Testis (tissue), 2 donors: ENCODE measurements at regions not wholly inside any gene's neighbourhood (a gene's known extent, or its start where the extent isn't known, plus 50 kb on each side); places are given as distances from the start of the nearest gene placed in this dataset.
A peak's percentile ranks its signal among the peaks of the same experiment; 100 is the strongest.

Source experiments
- DNase-seq: peaks from one replicate; pipeline ENCODE4 v3.0.0-alpha.2; 2019
- H3K27ac ChIP-seq, 2 donors: fragments of 200-600 bp; sonication (generic); one replicate each; pipeline ENCODE4 v1.5.1; 2019
- H3K27me3 ChIP-seq: fragments of 200-600 bp; sonication (generic); one replicate; pipeline ENCODE4 v1.5.1; 2019
- H3K36me3 ChIP-seq: fragments of 200-600 bp; sonication (generic); one replicate; pipeline ENCODE4 v1.5.1; 2017; ENCODE audit warnings: low read depth; ENCODE audit errors: missing control alignments
- H3K4me1 ChIP-seq: fragments of 200-600 bp; sonication (generic); one replicate; pipeline ENCODE4 v1.5.1; 2019
- H3K4me3 ChIP-seq, 2 donors: fragments of 200-600 bp; sonication (generic); one replicate each; pipeline ENCODE4 v1.5.1; 2017 to 2019
- H3K9me3 ChIP-seq: fragments of 200-600 bp; sonication (generic); one replicate; pipeline ENCODE4 v1.5.1; 2017
- POLR2A ChIP-seq: fragments of 450-650 bp; IDR thresholded peaks from one replicate; pipeline ENCODE4 v1.6.1; 2017; ENCODE audit warnings: antibody characterized with exemption, mild to moderate bottlenecking, moderate library complexity
- WGBS, 2 donors: methylation state at CpG; one replicate each; pipeline ENCODE4 v1.1.5; 2018; 5-methylcytosine and 5-hydroxymethylcytosine counted together
- intact Hi-C: fragments of 100-400 bp; cut with DNase I; formaldehyde crosslinking; loops from one replicate; pipeline ENCODE4 v1.15.1; 2023; ENCODE audit warnings: low total_unique reads
- TF ChIP-seq, protein P1 (sequence below), 3 experiments: fragments of 450-650 bp in 2 of 3; fragments of 200-600 bp in 1 of 3; sonication (generic) in 1 of 3; IDR thresholded peaks; one replicate each; pipeline ENCODE4 v1.5.1; 2016 to 2019; ENCODE audit warnings: antibody characterized with exemption in 3 of 3, mild to moderate bottlenecking in 2 of 3, moderate library complexity in 1 of 3

DNA sequence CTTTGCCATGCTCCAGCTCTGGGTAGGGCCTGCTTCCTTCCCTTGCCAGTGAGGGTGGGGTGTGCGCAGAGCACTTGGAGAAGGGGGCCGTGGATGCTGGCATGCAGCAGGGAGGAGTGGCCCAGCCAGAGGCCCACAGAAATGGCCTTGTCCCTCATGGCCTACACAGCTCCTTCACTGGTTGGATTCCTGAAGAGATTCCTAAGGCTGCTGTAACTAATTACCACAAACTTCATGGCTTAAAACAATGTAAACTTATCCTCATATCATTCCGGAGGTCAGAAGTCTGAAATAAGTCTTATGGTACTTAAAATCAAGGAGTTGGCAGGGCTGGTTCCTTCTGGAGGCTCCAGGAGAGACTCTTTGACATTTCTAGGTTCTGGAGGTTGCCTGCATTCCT is 195.2 kb downstream of the GLI2 start:
- DNase-seq = no peak
- Histone ChIP-seq H3K27ac (no peak overlapping the region), H3K9me3 (no peaks in the 10 kb centered on the region), H3K27me3 (no peaks in the 10 kb centered on the region), H3K4me1 (peaks cover 36% of the 10 kb centered on the region), H3K36me3 (no peaks in the 10 kb centered on the region), H3K4me3 (no peak overlapping the region)
- WGBS, 2 donors = 87 to 96% methylated on average over 3 of the region's 3 CpGs
- no peak for TF ChIP-seq POLR2A
- TF ChIP-seq, protein P1, sequence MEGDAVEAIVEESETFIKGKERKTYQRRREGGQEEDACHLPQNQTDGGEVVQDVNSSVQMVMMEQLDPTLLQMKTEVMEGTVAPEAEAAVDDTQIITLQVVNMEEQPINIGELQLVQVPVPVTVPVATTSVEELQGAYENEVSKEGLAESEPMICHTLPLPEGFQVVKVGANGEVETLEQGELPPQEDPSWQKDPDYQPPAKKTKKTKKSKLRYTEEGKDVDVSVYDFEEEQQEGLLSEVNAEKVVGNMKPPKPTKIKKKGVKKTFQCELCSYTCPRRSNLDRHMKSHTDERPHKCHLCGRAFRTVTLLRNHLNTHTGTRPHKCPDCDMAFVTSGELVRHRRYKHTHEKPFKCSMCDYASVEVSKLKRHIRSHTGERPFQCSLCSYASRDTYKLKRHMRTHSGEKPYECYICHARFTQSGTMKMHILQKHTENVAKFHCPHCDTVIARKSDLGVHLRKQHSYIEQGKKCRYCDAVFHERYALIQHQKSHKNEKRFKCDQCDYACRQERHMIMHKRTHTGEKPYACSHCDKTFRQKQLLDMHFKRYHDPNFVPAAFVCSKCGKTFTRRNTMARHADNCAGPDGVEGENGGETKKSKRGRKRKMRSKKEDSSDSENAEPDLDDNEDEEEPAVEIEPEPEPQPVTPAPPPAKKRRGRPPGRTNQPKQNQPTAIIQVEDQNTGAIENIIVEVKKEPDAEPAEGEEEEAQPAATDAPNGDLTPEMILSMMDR (IDR thresholded peaks at IDR 0.05) = no peak
- intact Hi-C loops = no loop called here

DNA sequence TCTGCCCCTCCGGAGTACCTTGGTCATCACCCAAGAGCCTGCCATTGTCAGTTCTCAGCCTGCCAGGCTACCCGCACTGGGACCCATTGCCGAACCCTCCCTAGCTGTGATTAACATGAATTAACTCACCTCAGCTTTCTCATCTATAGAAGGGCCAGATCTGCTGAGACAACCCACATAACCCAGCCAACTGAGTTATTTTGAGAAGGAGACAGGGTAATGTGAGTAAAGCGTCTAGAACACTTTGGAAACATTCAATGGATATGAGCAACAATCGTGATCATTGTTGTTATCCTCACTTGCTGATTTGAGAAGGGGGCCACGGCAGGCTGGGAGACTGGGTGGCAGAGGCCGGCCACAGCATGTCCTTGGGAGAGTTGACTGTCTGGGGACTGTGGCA is 196.8 kb downstream of the GLI2 start:
- no peaks in the 10 kb centered on the region for H3K9me3 ChIP-seq
- no peak for DNase-seq
- WGBS, 2 donors = 59 to 78% methylated on average over 7 of the region's 7 CpGs
- H3K27ac ChIP-seq = peak overlapping the region in 1 of 2 donors; percentile 39
- no peak overlapping the region for H3K4me3 ChIP-seq
- H3K4me1 ChIP-seq = peaks cover 51% of the 10 kb centered on the region
- TF ChIP-seq POLR2A = no peak
- TF ChIP-seq, protein P1 (IDR thresholded peaks at IDR 0.05) = no peak
- intact Hi-C loops = no loop called here
- no peaks in the 10 kb centered on the region for H3K36me3 ChIP-seq
- no peaks in the 10 kb centered on the region for H3K27me3 ChIP-seq

DNA sequence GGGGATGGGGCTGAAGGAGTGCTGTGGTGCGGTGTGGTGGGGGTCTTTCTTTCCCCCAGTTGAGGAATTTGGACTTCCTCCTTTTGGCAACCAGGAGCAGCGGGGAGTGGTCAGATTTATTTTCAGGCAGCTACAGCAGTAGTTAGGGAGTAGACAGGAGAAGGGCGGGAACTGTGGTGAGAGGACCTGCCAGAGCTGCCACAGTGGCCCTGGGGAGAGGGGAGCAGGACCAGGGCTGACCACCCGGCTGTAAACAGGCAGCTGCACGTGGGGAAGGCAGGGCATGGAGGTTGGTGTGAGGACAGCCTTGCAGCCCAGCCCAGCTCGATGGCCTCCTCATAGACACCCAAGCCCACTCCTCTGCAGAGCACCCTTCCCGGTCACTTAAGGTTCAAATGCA is 197.2 kb downstream of the GLI2 start:
- no peak for DNase-seq
- Histone ChIP-seq H3K27ac (peak overlapping the region in 1 of 2 donors; percentile 39), H3K27me3 (no peaks in the 10 kb centered on the region), H3K36me3 (no peaks in the 10 kb centered on the region), H3K4me1 (peaks cover 55% of the 10 kb centered on the region), H3K4me3 (no peak overlapping the region), H3K9me3 (no peaks in the 10 kb centered on the region)
- TF ChIP-seq POLR2A = no peak
- TF ChIP-seq, protein P1 (IDR thresholded peaks at IDR 0.05) = no peak
- WGBS, 2 donors = 65 to 78% methylated on average over 4 to 7 of the region's 7 CpGs
- intact Hi-C loops = no loop called here

DNA sequence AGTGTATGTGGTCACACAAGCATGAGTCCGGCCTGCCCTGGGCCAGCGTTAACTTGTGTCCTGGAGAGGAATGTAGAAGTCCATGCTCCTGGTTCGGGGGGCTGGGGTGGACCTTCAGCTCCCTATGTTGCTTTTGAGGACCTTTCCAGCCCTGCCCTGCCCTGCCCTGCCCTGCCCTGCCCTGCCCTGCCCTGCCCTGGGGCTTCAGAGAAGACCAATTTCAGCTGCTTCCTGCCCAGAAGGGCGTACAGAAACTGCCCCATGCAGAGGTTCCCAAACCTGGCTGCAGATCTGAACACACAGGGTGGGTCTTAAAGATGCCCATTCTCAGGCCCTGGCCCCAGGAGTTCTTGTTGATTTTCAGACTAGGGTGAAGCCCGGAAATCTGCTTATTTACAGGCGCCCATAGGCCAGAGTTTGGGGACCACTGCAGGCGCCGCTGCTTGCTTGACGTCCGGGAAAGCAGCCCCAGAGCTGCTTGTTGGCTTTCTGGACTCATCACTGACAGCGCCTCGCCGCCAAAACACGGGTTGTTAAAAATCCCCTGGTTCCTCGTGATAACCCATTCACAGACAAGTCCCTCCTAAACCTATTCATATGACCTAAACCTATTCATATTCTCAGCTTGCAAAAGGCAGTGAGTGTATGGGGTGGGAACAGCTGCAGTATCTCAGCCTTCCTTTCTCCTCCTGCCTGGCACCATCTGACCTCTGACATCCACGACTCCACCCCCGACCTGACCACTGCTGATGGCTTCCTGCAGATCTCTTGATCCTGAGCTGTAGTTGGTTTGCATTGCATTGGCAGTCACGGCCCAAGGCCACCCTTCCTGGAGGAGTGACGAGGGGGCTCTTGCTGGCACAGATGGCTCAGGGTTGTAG is 198.3 kb downstream of the GLI2 start:
- intact Hi-C loops = no loop called here
- DNase-seq = no peak
- Histone ChIP-seq H3K27ac (peak overlapping the region; percentile 31 to 39), H3K27me3 (no peaks in the 10 kb centered on the region), H3K36me3 (no peaks in the 10 kb centered on the region), H3K9me3 (no peaks in the 10 kb centered on the region), H3K4me1 (peaks cover 58% of the 10 kb centered on the region), H3K4me3 (no peak overlapping the region)
- 67 to 70% methylated on average over 15 to 19 of the region's 19 CpGs for WGBS, 2 donors
- no peak for TF ChIP-seq POLR2A
- TF ChIP-seq, protein P1 (IDR thresholded peaks at IDR 0.05) = no peak
